ENCODE measurements at regions not wholly inside any gene's neighbourhood (a gene's known extent, or its start where the extent isn't known, plus 50 kb on each side); places are given as distances from the start of the nearest gene placed in this dataset.

- no peak for TF ChIP-seq GLIS3 (CRISPR knock-in tag; IDR thresholded peaks at IDR 0.05)
- TF ChIP-seq OSR1 (CRISPR knock-in tag; IDR thresholded peaks at IDR 0.05): no peak
- TF ChIP-seq POU6F1 (CRISPR knock-in tag; IDR thresholded peaks at IDR 0.05; ENCODE audit: borderline replicate concordance, low read depth): no peak
- TF ChIP-seq, protein P1, sequence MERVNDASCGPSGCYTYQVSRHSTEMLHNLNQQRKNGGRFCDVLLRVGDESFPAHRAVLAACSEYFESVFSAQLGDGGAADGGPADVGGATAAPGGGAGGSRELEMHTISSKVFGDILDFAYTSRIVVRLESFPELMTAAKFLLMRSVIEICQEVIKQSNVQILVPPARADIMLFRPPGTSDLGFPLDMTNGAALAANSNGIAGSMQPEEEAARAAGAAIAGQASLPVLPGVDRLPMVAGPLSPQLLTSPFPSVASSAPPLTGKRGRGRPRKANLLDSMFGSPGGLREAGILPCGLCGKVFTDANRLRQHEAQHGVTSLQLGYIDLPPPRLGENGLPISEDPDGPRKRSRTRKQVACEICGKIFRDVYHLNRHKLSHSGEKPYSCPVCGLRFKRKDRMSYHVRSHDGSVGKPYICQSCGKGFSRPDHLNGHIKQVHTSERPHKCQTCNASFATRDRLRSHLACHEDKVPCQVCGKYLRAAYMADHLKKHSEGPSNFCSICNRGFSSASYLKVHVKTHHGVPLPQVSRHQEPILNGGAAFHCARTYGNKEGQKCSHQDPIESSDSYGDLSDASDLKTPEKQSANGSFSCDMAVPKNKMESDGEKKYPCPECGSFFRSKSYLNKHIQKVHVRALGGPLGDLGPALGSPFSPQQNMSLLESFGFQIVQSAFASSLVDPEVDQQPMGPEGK (CRISPR knock-in tag; IDR thresholded peaks at IDR 0.05; ENCODE audit: borderline replicate concordance): no peak
- TF ChIP-seq RARB (CRISPR knock-in tag; IDR thresholded peaks at IDR 0.05): no peak
- no peak for TF ChIP-seq BACH2 (CRISPR knock-in tag; IDR thresholded peaks at IDR 0.05; ENCODE audit: borderline replicate concordance)
- TF ChIP-seq ZC3H10 (CRISPR knock-in tag; IDR thresholded peaks at IDR 0.05): no peak
- no peak for TF ChIP-seq ZFP3 (CRISPR knock-in tag; IDR thresholded peaks at IDR 0.05)
- TF ChIP-seq, protein P2, sequence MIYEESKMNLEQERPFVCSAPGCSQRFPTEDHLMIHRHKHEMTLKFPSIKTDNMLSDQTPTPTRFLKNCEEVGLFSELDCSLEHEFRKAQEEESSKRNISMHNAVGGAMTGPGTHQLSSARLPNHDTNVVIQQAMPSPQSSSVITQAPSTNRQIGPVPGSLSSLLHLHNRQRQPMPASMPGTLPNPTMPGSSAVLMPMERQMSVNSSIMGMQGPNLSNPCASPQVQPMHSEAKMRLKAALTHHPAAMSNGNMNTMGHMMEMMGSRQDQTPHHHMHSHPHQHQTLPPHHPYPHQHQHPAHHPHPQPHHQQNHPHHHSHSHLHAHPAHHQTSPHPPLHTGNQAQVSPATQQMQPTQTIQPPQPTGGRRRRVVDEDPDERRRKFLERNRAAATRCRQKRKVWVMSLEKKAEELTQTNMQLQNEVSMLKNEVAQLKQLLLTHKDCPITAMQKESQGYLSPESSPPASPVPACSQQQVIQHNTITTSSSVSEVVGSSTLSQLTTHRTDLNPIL (CRISPR knock-in tag; IDR thresholded peaks at IDR 0.05; ENCODE audit: low read depth): no peak
Measured at GRCh38 chr6:14772188-14772587, 473.7 kb upstream of the JARID2 start.
